ENCODE measurements at regions not wholly inside any gene's neighbourhood (a gene's known extent, or its start where the extent isn't known, plus 50 kb on each side); places are given as distances from the start of the nearest gene placed in this dataset.

DNA sequence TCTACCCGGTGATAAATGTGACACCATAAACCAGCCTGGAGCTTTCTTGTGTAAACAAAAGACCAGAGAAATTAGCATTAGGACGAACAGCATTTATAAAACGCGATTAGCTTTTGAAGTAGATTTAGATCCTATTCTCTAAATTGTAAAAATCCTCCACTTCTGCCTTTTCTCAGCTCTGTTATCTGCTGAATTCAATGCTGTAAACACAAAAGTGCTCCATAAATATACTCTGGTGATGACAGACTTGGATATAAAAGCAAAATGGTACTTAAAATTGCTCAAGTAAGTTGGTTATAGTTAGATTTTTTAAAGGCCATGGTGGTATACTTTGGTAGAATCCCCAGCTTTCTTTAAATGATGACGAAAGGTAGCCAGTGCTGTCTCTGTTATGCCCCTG, 114.6 kb upstream of the RMST start:
- no peak for DNase-seq

DNA sequence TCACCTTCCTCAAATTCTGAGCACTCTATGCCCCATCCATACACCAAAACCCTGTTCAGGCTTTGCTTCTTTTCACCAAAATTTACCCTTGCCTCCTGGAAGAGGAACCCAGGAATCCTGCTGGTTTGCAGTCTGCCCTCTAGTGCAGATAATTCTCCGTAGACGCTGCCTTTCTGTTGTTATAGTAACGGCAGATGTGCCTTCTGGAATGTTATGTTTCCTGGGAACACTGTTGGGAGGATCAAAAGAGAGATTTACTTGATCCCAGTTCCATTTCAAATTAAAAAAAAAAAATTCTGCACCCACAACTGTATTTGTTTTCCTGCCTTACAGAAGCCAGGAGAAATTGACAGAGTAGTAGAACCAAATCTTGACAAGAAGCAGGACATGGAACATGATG, 104.2 kb upstream of the RMST start:
- no peak for DNase-seq

DNA sequence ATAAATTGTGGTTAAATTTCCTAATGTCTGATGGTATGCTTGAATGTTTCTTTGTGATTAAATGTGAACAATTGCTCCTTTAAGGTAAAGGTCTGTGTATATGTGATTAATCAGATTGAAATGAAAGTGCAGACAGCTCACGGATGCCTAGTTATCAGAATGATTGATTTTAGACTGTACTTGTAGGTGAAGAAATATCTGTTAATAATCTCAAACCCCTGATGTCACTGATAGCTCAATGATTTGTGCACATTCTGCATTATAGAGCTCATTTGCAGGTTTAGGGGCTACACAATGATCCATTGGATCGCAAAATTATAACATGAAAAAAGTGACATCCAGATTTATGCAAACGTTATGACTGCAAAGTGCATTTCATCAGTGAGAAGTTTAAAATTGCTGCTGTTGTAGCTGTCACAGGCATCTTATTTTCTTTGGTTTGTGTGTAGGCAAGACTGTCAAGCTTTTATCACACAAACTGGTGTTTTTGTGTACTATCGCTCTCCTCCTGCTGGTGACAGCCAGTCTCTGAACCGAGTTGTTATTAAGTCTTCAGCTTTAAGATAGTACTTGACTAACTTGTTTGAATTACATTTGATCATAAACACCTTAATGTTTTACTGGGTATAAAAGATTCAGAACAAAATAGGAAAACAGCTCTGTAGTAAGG, 103.4 kb upstream of the RMST start:
- no peak for DNase-seq

DNA sequence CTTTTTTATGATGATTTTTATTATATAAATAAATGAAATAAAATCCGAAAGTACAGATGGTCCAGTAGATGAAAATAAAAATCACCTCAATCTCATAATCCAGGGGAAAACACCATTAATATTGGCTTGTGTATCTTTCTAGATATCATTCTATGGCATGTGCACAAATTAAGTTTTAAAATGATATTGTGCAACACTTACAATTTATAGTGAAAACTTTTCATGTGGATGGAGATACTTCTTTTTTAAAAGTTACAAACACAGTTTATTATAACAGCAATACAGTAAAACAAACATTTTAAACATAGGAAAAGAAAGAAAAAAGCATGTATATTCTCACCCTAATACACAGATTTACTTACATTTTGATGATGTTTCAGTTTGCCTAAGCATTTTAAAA, 98.9 kb upstream of the RMST start:
- DNase-seq: no peak

DNA sequence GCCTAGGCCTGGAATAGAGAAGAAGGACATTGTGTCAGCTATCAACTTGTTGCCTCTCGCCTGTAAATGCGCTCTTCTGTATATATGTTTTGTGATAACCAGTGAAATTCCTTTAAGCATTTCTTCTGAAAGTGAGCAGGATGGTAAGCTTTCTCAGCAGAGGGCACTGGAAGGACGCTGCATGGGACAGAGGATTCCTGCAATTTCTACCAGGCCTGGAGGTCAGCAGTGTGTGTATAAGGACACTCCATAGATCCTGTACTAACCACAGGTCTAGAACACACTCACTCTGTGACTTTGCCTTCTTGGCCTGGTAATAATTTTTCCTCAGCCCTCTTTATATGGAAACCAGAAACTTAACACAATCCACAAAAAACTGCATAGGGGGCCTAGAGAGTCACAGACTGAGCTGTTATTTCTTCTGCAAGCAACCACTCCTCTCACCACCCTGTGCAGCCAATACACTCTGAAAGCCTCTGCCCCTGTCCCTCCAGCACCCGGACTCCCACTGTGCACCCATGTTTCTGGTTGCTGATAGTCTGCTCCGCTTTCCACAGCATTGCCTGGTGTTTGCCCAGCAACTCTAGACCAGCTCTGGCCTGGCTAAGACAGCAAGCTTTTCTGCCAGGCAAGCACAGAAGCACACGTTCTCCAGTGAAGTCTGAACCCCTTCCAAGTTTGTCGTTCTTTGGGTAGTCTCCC, 94.0 kb upstream of the RMST start:
- no peak for DNase-seq

DNA sequence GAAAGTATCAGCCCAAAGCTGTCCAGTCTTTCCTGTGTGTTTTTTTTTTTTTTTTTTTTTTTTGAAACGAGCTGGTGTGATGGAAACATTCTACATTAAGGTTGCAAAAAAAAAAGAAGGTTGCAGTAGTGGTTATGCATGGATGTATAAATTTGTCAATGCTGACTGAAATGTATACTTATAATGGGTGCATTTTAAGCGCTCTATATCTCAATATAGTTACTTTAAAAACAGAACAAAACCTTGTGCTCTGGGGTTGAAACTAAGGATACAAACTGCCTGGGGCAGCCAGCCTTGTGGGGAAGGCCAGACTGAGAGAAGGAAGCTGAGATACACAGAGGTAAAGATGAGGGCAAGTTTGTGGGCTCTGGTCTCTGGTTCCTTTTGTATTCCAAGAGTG, 87.3 kb upstream of the RMST start:
- DNase-seq: no peak

DNA sequence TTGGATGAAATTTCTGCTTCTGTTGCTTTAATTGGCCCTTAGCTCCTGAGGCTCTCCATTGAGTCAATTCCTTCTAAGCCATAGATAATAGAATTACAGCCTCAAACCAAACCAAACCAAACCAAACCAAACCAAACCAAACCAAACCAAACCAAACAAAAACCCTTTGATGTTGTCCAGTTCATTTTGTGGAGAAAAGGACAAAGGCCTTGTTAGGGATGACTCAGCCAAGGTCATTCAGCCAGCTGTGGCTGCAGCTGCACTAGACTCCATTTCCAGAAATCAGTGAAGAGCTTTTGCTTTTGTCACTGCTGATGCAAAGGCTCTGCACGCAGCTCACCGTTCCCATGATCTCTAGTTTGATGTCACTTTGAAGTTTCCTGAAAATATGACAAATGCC, 82.2 kb upstream of the RMST start:
- DNase-seq: no peak

DNA sequence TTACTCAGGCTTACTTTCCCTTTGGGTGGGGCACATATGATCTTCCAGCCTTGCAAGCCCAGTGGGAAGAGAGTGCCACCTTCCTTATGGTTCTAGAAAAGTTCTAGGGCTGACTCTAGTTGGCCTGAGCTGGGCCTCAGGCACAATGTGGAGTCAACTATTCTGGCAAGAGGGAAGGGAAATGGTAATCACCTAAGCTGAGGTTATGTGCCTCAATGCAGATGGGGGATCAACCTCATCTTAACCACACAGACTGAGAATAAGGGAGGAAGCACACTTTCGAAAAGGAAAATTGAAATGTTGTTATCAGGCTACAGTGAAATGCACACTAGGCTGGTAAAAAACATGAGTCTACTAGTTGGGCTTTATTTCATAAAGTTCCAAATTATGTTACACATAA, 77.5 kb upstream of the RMST start:
- no peak for DNase-seq

DNA sequence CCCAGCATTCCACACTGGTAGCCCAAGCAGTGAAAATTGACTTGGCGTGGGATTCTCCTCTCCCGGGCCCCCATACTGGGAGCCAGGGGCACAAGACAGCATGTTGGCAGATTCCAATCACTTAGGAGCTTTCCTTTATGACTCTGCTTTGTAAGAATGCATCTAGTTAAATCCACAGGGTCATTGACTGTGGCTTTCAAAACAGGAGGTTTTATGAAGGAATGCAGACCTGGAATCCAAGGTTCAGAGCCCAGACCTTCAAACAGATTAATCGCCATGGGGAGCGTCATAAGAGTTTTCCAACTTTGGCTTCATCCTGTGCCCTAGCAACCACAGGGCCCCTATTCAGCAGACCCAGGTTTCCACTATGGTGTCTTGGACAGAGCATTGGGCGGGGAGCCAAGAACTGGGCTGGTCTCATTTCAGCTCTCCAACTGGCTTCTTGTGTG, 76.4 kb upstream of the RMST start:
- no peak for DNase-seq

DNA sequence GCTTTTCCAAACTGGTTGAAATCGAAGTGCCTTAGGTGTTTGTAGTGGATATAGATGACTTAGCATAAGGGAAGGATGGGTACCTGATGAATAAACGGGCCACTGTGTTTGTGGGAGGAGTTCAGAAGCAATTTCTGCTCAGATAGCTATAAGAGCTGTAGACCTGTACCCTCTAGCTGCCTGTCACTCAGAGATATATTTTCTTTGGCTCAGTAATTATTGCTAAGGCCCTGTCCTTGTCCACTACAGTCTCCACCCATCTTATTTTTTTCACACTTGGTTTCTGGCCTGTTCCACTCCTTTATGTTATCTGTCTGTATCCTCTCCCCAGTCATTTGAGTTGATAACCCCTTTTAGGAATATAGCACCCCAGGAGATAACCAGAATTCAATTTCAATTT, 74.8 kb upstream of the RMST start:
- no peak for DNase-seq

DNA sequence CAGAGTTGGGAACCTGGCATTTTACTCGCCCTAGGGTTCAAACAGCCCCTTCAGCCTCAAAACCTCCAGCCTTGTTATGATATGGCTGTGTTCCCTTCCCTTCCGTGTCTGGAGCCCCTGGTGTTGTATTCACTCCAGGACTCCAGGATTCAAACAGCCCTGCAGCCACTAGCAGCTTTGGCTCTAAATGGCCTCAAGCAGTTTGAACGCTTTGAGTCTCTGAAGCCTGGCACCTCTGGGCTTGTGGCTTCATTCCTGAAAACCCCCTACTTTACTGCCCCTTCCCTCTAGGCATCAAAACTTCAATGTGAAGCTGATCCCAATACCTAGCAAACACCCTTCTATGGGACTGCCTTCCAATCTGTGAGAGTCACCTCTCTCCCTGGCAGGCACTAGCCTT, 67.9 kb upstream of the RMST start:
- DNase-seq: no peak

DNA sequence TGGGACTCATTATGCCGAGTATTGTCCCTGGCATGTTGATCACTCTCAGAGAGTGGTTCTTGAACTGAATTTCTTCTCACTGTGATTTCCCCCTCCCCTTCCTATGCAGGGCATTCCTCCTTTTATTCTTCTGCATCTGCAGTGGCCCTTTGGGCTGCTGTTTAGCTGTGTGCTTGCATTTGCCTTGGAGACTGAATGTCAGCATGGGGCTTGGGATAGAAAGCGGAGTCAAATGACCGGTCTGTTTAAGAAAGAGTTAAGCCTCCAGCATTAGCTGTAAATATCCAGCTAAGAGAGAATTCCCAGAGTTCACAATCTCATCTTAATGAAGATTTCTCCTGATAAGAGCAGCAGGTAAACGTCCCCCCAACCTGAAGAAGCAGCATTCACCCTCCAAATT, 65.6 kb upstream of the RMST start:
- DNase-seq: no peak

DNA sequence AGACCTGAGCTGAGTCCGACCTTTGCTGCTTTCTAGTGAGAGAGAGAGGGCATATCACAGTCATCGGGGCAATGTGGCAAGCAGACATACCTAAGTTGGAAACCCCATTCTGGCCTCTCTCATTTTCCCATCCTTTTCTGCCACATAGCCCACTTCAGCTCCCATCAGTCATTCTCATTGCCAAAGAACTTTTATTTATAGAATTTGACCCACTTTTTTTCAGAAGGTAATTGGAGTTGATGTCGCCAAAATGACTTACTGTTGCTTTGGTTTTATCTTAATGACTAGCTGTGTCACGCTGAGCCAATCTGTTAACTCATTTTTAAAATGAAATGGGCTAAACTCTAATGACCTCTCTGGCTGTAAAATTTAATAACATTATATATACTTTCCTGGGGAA, 63.9 kb upstream of the RMST start:
- no peak for DNase-seq

DNA sequence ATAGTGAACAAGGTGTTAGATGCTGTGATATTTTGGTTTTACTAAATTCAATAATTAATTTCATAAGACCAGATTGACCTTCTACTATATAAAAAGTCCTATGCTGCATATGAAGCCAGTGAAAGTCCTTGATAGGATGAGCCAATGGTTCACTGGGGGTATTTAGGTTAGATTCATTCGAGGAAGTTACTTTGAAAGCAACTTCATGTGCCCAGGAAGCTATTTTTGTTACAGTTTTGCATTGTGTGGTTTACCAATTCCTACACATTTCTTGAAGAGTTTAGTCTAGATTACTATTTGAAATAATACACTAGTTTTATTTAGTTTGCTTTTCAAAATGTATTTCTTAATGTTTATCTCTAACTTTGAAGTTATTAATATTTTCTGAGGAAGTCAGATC, 58.5 kb upstream of the RMST start:
- DNase-seq: no peak

DNA sequence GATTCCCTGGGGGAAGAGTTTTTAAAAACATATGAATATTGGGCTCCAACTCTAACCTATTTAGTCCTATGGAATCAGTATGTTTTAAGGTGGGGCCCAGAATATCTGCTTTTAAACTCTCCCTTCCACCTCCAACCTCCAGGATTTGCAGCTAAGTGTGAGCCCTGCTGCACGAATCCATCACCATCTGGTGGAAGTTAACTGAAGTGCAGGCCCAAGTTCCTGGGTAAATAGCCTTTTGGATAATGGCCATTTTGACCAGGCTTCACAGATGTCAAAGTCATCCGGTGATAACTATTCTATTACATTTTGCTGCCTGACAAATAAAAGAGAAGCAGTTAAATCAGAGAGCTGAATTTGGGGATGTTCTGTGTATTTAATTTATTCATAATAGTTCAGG, 58.1 kb upstream of the RMST start:
- peak; percentile 71 for DNase-seq

DNA sequence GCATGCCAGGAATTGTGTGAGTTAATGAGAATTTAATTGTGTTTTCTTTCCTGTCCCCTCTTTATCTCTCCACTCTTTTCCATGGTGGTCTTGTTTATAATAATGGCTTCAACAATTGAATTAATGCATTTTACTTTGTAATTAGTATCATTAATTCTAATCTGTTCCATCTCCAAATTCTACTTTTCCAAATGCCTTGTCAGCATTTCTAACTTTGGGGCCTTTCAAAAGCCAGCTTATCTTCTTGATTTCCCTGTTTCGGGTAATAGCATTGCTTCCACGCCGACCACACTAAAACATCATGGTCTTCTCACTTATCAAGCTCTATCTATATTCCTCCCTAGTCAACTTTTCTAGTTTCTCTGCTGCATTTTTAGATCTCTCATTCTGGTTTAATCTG, 54.2 kb upstream of the RMST start:
- no peak for DNase-seq

DNA sequence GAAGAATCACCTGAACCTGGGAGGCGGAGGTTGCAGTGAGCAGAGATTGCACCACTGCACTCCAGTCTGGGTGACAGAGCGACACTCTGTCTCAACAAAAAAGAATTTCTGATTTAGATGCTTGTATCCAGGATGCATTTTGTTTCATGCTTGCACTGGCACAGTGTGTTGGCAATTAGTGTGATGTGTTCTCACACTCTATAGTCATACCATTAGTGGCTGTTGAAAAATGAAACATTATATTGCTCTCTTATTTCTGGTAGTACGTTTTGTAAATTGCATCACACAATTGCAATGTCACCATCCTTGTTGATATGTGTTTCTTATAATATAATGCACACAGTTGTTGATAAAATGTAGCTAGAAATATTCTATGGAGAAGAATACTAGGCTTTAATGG, 51.3 kb upstream of the RMST start:
- DNase-seq: no peak

All from NCI-H748 treated with DMSO at 0.1 percent for 48 hours (cell line).